SK-N-SH (cell line): ENCODE measurements at regions not wholly inside any gene's neighbourhood (a gene's known extent, or its start where the extent isn't known, plus 50 kb on each side); places are given as distances from the start of the nearest gene placed in this dataset.

Source experiments
- CTCF ChIA-PET: fragments of 300-600, 350-600 bp; formaldehyde crosslinking; extraction: SDS; loops from one replicate; lab custom pipeline; 2021; lab: Yijun Ruan, JAX
- POLR2A ChIA-PET: fragments of 350-600 bp; sonication (Branson Sonifier 250); formaldehyde crosslinking; extraction: SDS; loops from one replicate; lab custom pipeline; 2020; ENCODE audit warnings: antibody characterized with exemption, inconsistent platforms; lab: Yijun Ruan, JAX
- DNase-seq: peaks from one replicate; pipeline ENCODE4 v3.0.0; 2012
- H2AFZ ChIP-seq: fragments of 200-600 bp; sonication (generic); 2 replicates; pipeline ENCODE4 v1.8.1; 2016; ENCODE audit warnings: antibody characterized with exemption, mild to moderate bottlenecking, low read depth
- H3F3A ChIP-seq: fragments of 200-600 bp; sonication (generic); replicated peaks from 2 replicates; pipeline ENCODE3; 2016; ENCODE audit warnings: antibody characterized with exemption, mild to moderate bottlenecking; ENCODE audit not compliant: insufficient read depth
- H3K27ac ChIP-seq, 2 experiments: fragments of 200-500 bp in 1 of 2; fragments of 200-600 bp in 1 of 2; sonication (Bioruptor generic) in 1 of 2; sonication (generic), shearing (Covaris generic) in 1 of 2; 2 replicates each; pipeline versions ENCODE4 v1.5.1 to v1.6.1; 2014 to 2016; ENCODE audit warnings: low read depth in 2 of 2, inconsistent platforms in 1 of 2, low read length in 1 of 2, mild to moderate bottlenecking in 1 of 2, mixed read lengths in 1 of 2
- H3K27me3 ChIP-seq: fragments of 200-600 bp; sonication (generic), shearing (Covaris generic); 2 replicates; pipeline ENCODE4 v1.6.1; 2016; ENCODE audit warnings: mixed run types; ENCODE audit not compliant: insufficient read depth
- H3K36me3 ChIP-seq, 2 experiments: fragments of 200-500 bp in 1 of 2; fragments of 200-600 bp in 1 of 2; sonication (Bioruptor generic) in 1 of 2; sonication (generic) in 1 of 2; replicated peaks in 1 of 2; 2 replicates each; pipeline versions ENCODE3 to v1.5.1; 2014 to 2016; ENCODE audit warnings: low read length in 1 of 2, mild to moderate bottlenecking in 1 of 2; ENCODE audit not compliant: insufficient read depth in 2 of 2, control insufficient read depth in 1 of 2
- H3K4me1 ChIP-seq, 2 experiments: fragments of 200-500 bp in 1 of 2; fragments of 200-600 bp in 1 of 2; sonication (Bioruptor generic) in 1 of 2; sonication (generic), shearing (Covaris generic) in 1 of 2; 2 replicates each; pipeline versions ENCODE4 v1.5.1 to v1.6.1; 2014 to 2016; ENCODE audit warnings: low read depth in 1 of 2, low read length in 1 of 2, mixed run types in 1 of 2; ENCODE audit not compliant: insufficient read depth in 2 of 2, control insufficient read depth in 1 of 2
- H3K4me2 ChIP-seq: fragments of 200-600 bp; sonication (generic), shearing (Covaris generic); 2 replicates; pipeline ENCODE4 v1.6.1; 2017; ENCODE audit warnings: mixed run types
- H3K4me3 ChIP-seq, 2 experiments: fragments of 200-500 bp in 1 of 2; fragments of 200-600 bp in 1 of 2; sonication (Bioruptor generic) in 1 of 2; sonication (generic), shearing (Covaris generic) in 1 of 2; 2 replicates each; pipeline versions ENCODE4 v1.5.1 to v1.8.1; 2014 to 2016; ENCODE audit warnings: low read depth in 2 of 2, inconsistent platforms in 1 of 2, low read length in 1 of 2, mild to moderate bottlenecking in 1 of 2, mixed read lengths in 1 of 2, moderate library complexity in 1 of 2
- H3K79me2 ChIP-seq: fragments of 200-600 bp; sonication (generic); 2 replicates; pipeline ENCODE4 v1.8.1; 2017; ENCODE audit warnings: mild to moderate bottlenecking; ENCODE audit not compliant: insufficient read depth
- H3K9ac ChIP-seq: fragments of 200-600 bp; sonication (generic); 2 replicates; pipeline ENCODE4 v1.6.1; 2017; ENCODE audit warnings: mixed run types
- H3K9me2 ChIP-seq: fragments of 200-600 bp; sonication (generic); 2 replicates; pipeline ENCODE4 v1.6.1; 2017; ENCODE audit warnings: mixed run types
- H3K9me3 ChIP-seq: fragments of 200-600 bp; sonication (generic); 2 replicates; pipeline ENCODE4 v1.6.1; 2017; ENCODE audit warnings: mixed run types, mild to moderate bottlenecking, moderate library complexity
- H4K20me1 ChIP-seq: fragments of 200-600 bp; sonication (generic); 2 replicates; pipeline ENCODE4 v1.6.1; 2017; ENCODE audit warnings: mild to moderate bottlenecking, mixed run types; ENCODE audit not compliant: insufficient read depth
- CHD2 ChIP-seq: fragments of 150-350 bp; IDR thresholded peaks from 2 replicates; pipeline ENCODE4 v1.6.1; 2018; ENCODE audit warnings: low read length; ENCODE audit not compliant: partially characterized antibody
- CTCF ChIP-seq: fragments of 200-600 bp; sonication (generic); IDR thresholded peaks from 2 replicates; pipeline ENCODE4 v1.6.1; 2017; ENCODE audit warnings: antibody characterized with exemption, mild to moderate bottlenecking, moderate library complexity
- ELF1 ChIP-seq: IDR thresholded peaks from 2 replicates; pipeline ENCODE4 v1.4.0; 2012
- FOXJ3 ChIP-seq: sonication (generic); formaldehyde crosslinking; IDR thresholded peaks from 2 replicates; pipeline ENCODE4 v1.5.1; 2020; ENCODE audit warnings: mild to moderate bottlenecking, missing genetic modification reagents
- FOXM1 ChIP-seq: IDR thresholded peaks from 2 replicates; pipeline ENCODE4 v1.4.0; 2012; ENCODE audit warnings: low read depth, mild to moderate bottlenecking
- IRF3 ChIP-seq: fragments of 150-350 bp; IDR thresholded peaks from 2 replicates; pipeline ENCODE4 v1.6.1; 2016; ENCODE audit warnings: mild to moderate bottlenecking, low read depth, low read length
- JUND ChIP-seq: IDR thresholded peaks from 2 replicates; pipeline ENCODE4 v1.4.0; 2012
- MEF2A ChIP-seq: IDR thresholded peaks from 2 replicates; pipeline ENCODE4 v1.4.0; 2012; ENCODE audit warnings: low read depth, borderline replicate concordance
- MXI1 ChIP-seq: IDR thresholded peaks from 2 replicates; pipeline ENCODE4 v1.6.1; 2012; ENCODE audit warnings: mild to moderate bottlenecking, low read depth, low read length, improper control_type of control experiment
- NRF1 ChIP-seq: IDR thresholded peaks from 2 replicates; pipeline ENCODE4 v1.6.1; 2012; ENCODE audit warnings: low read depth, mild to moderate bottlenecking, low read length
- RCOR1 ChIP-seq: fragments of 150-350 bp; IDR thresholded peaks from 2 replicates; pipeline ENCODE4 v1.6.1; 2017; ENCODE audit warnings: antibody characterized with exemption, low read length
- RFX5 ChIP-seq: IDR thresholded peaks from 2 replicates; pipeline ENCODE4 v1.6.1; 2012; ENCODE audit warnings: mild to moderate bottlenecking, improper control_type of control experiment, low read length
- SIN3A ChIP-seq: IDR thresholded peaks from 2 replicates; pipeline ENCODE4 v1.6.1; 2012; ENCODE audit warnings: low read depth, mild to moderate bottlenecking, low read length, moderate library complexity, borderline replicate concordance
- SMC3 ChIP-seq: IDR thresholded peaks from 2 replicates; pipeline ENCODE4 v1.6.1; 2012; ENCODE audit warnings: low read depth, low read length, improper control_type of control experiment
- TCF12 ChIP-seq: IDR thresholded peaks from 2 replicates; pipeline ENCODE4 v1.4.0; 2012
- USF1 ChIP-seq: IDR thresholded peaks from 2 replicates; pipeline ENCODE4 v1.4.0; 2012; ENCODE audit warnings: low read depth, borderline replicate concordance
- USF2 ChIP-seq: fragments of 150-350 bp; IDR thresholded peaks from 2 replicates; pipeline ENCODE4 v1.6.1; 2017; ENCODE audit warnings: antibody characterized with exemption, low read length, low read depth, borderline replicate concordance
- ZBTB33 ChIP-seq: IDR thresholded peaks from 2 replicates; pipeline ENCODE4 v1.4.0; 2012; ENCODE audit warnings: low read depth, borderline replicate concordance
- WGBS: methylation state at CpG from one replicate; pipeline ENCODE4 v1.1.6; 2017; ENCODE audit warnings: low lambda C conversion rate; 5-methylcytosine and 5-hydroxymethylcytosine counted together

- H3F3A ChIP-seq: no peaks in the 10 kb centered on the region
- H3K9me3 ChIP-seq: no peaks in the 10 kb centered on the region
- H3K36me3 ChIP-seq: no peaks in the 10 kb centered on the region
- no peak overlapping the region for H3K9ac ChIP-seq
- no peaks in the 10 kb centered on the region for H4K20me1 ChIP-seq
- H3K27me3 ChIP-seq: no peaks in the 10 kb centered on the region
- ChIA-PET POLR2A (no interaction called here), CTCF (no interaction called here)
- H3K79me2 ChIP-seq: no peaks in the 10 kb centered on the region
- H3K27ac ChIP-seq: no peak overlapping the region
- no peaks in the 10 kb centered on the region for H3K4me1 ChIP-seq
- H3K9me2 ChIP-seq: no peaks in the 10 kb centered on the region
- H3K4me2 ChIP-seq: no peak overlapping the region
- no peak overlapping the region for H3K4me3 ChIP-seq
- DNase-seq: no peak
- no peak overlapping the region for H2AFZ ChIP-seq
- no peak for TF ChIP-seq FOXJ3 (CRISPR knock-in tag)
- TF ChIP-seq SIN3A: no peak
- TF ChIP-seq RCOR1: no peak
- no peak for TF ChIP-seq USF1
- no peak for TF ChIP-seq RFX5
- TF ChIP-seq USF2: no peak
- TF ChIP-seq FOXM1: no peak
- no peak for TF ChIP-seq SMC3
- TF ChIP-seq ZBTB33: no peak
- TF ChIP-seq ELF1: no peak
- no peak for TF ChIP-seq TCF12
- no peak for TF ChIP-seq NRF1
These were observed 604.2 kb downstream of the EPHA5 start for GRCh38 chr4:65066106-65066505.

GRCh38 chr4:65063601-65064000 is 606.7 kb downstream of the EPHA5 start:
- DNase-seq: no peak
- H3K9ac ChIP-seq: no peak overlapping the region
- H3K9me2 ChIP-seq: no peaks in the 10 kb centered on the region
- H4K20me1 ChIP-seq: no peaks in the 10 kb centered on the region
- no peaks in the 10 kb centered on the region for H3K27me3 ChIP-seq
- no peak overlapping the region for H3K4me3 ChIP-seq
- TF ChIP-seq MEF2A: no peak
- no peak for TF ChIP-seq MXI1
- no peak for TF ChIP-seq CTCF
- TF ChIP-seq RCOR1: no peak
- no peak for TF ChIP-seq TCF12
- no peak for TF ChIP-seq IRF3
- no peak for TF ChIP-seq CHD2
- no peak for TF ChIP-seq JUND
- no peak for TF ChIP-seq SMC3
- no peak for TF ChIP-seq ZBTB33
- TF ChIP-seq FOXM1: no peak
- no peak for TF ChIP-seq ELF1
- no peaks in the 10 kb centered on the region for H3F3A ChIP-seq
- no peak overlapping the region for H3K27ac ChIP-seq
- H3K36me3 ChIP-seq: no peaks in the 10 kb centered on the region
- H3K9me3 ChIP-seq: no peaks in the 10 kb centered on the region
- 14% methylated on average over 1 of the region's 1 CpG for WGBS
- no peaks in the 10 kb centered on the region for H3K79me2 ChIP-seq
- no peaks in the 10 kb centered on the region for H3K4me1 ChIP-seq
- H3K4me2 ChIP-seq: no peak overlapping the region
- ChIA-PET POLR2A (no interaction called here), CTCF (no interaction called here)
- no peak overlapping the region for H2AFZ ChIP-seq
